Left lobe of liver (tissue), 2 donors: ENCODE measurements at regions not wholly inside any gene's neighbourhood (a gene's known extent, or its start where the extent isn't known, plus 50 kb on each side); places are given as distances from the start of the nearest gene placed in this dataset.

Experiments
- ATAC-seq: fragments of 200-7000 bp; cut with Tn5 transposase; one replicate; pipeline ENCODE4 v1.9.1; 2020; ENCODE audit warnings: mild to moderate bottlenecking, moderate library complexity
- DNase-seq: peaks from one replicate; pipeline ENCODE4 v3.0.0-alpha.2; 2020; ENCODE audit warnings: low spot score
- donor health status: DM: no; HTN: no; CAD: no; lungs with moderate emphysema.
- donor health status: DM: no; HTN: yes; CAD: no.

DNA sequence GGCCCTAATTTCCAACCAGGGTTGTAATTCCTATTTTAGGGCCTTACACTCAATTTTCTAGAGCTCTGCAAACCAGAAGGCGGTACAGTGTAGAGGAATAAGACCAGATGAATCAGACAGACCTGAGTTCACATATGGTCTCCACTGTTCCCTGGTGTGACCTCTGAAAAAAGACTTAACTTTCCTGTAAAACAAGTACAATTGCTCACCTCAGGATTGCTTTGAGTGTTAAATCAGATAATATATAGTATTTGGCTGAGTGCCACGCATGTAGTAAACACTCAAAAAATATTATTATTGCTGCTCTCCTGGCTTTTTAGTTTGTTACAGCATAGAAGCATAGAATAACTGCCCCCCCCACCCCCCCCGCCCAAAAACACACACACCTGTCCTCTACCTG lies 51.0 kb upstream of the STT3B start:
- DNase-seq = no peak
- no peak for ATAC-seq

DNA sequence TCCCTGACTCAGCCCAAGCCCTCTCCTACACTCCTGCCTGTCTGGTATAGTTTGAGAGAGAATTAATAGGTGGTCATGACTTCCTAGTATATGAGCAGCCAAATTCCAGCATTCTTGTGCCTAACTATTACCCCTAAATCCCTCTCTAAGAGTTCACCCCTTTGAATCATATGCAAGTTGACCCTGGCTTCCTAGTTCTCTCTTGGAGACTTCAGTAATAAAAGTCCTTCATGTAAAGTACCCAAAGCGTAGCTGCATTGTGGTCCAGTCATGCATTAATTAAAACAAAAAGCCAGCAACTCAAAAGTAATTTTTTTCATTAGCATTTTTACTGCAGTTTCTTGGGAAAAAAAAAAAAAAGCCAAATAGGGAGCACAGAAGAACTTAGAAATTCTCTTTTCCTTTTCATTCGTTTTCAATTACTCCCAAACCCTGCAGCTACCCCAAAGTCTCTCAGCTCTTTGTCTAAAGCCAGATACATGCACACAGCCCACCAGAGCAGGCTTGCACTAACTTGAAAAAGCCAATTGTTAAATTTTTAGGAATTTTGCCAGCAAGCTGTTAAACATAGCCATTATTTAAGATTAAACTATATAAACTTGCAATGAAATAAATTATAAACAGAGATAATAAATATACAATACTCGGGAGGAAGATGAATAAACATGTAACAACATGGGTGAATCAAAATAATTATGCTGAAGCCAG lies 50.1 kb upstream of the STT3B start:
- no peak for DNase-seq
- no peak for ATAC-seq
